A549 (cell line): ENCODE measurements at regions not wholly inside any gene's neighbourhood (a gene's known extent, or its start where the extent isn't known, plus 50 kb on each side); places are given as distances from the start of the nearest gene placed in this dataset.

ENCODE experiments used
- ATAC-seq, 2 experiments: fragments of 200-7000 bp in 1 of 2; fragments of >200 bp in 1 of 2; cut with Nextera tagmentation in 1 of 2; cut with Tn5 transposase in 1 of 2; 3 replicates each; pipeline versions ENCODE4 v1.8.0 to v1.9.1; 2018 to 2020; ENCODE audit warnings: mild to moderate bottlenecking in 1 of 2, moderate library complexity in 1 of 2
- CTCF ChIA-PET: fragments of 300-600 bp; sonication (Branson Sonifier 250); formaldehyde crosslinking; extraction: SDS; loops from one replicate; lab custom pipeline; 2021; ENCODE audit warnings: antibody characterized with exemption, inconsistent platforms; lab: Yijun Ruan, JAX
- POLR2A ChIA-PET: fragments of 350-600 bp; formaldehyde crosslinking; extraction: SDS; loops from one replicate; lab custom pipeline; 2021; ENCODE audit warnings: antibody characterized with exemption, inconsistent platforms; lab: Yijun Ruan, JAX
- DNase-seq, 2 experiments: peaks; one replicate each; pipeline versions ENCODE4 v3.0.0 to v3.0.0-alpha.2; 2011 to 2016; ENCODE audit warnings: low read depth in 1 of 2, low spot score in 1 of 2
- FAIRE-seq: peaks from 2 replicates; lab custom pipeline; 2011; peaks lifted over from hg19 to GRCh38; lab: Jason Lieb, UNC
- H3K27ac ChIP-seq, 2 experiments: fragments of >200 bp; sonication (Bioruptor Twin); formaldehyde crosslinking; 3 replicates each; pipeline ENCODE4 v1.5.1; 2016 to 2017
- H3K4me1 ChIP-seq: fragments of >200 bp; sonication (Bioruptor Twin); formaldehyde crosslinking; 3 replicates; pipeline ENCODE4 v1.6.1; 2016
- H3K4me2 ChIP-seq: fragments of >200 bp; sonication (Bioruptor Twin); formaldehyde crosslinking; 3 replicates; pipeline ENCODE4 v1.6.1; 2016
- H3K4me3 ChIP-seq: fragments of >200 bp; sonication (Bioruptor Twin); formaldehyde crosslinking; 3 replicates; pipeline ENCODE4 v1.5.1; 2016
- H3K9me3 ChIP-seq: fragments of >200 bp; sonication (Bioruptor Twin); formaldehyde crosslinking; 3 replicates; pipeline ENCODE4 v1.6.1; 2016
- CHD2 ChIP-seq: fragments of 150-350 bp; IDR thresholded peaks from 2 replicates; pipeline ENCODE4 v1.6.1; 2014; ENCODE audit warnings: low read length; ENCODE audit not compliant: partially characterized antibody
- FOSB ChIP-seq: fragments of 250-450 bp; sonication (Bioruptor Pico); IDR thresholded peaks from 2 replicates; pipeline ENCODE4 v1.5.0; 2020; ENCODE audit warnings: mild to moderate bottlenecking, moderate library complexity
- HOXB5 ChIP-seq: fragments of 250-450 bp; sonication (Bioruptor Pico); IDR thresholded peaks from 2 replicates; pipeline ENCODE4 v1.5.0; 2020; ENCODE audit warnings: mild to moderate bottlenecking, moderate library complexity
- JUNB ChIP-seq: fragments of >200 bp; sonication (Bioruptor Twin); formaldehyde crosslinking; IDR thresholded peaks from 2 replicates; pipeline ENCODE4 v1.6.1; 2016
- MYC ChIP-seq: IDR thresholded peaks from 2 replicates; pipeline ENCODE4 v1.6.1; 2012; ENCODE audit warnings: mild to moderate bottlenecking, inconsistent platforms, low read length, improper control_type of control experiment, borderline replicate concordance
- NPAS2 ChIP-seq: fragments of 250-450 bp; sonication (Bioruptor Pico); IDR thresholded peaks from 2 replicates; pipeline ENCODE4 v1.8.0; 2022; ENCODE audit warnings: mild to moderate bottlenecking, moderate library complexity, borderline replicate concordance
- NR3C1 ChIP-seq: fragments of >200 bp; sonication (Bioruptor Twin); formaldehyde crosslinking; IDR thresholded peaks from 3 replicates; pipeline ENCODE4 v1.6.1; 2017
- RAD21 ChIP-seq, 2 experiments: fragments of >200 bp in 1 of 2; sonication (Bioruptor Twin) in 1 of 2; formaldehyde crosslinking in 1 of 2; IDR thresholded peaks in 1 of 2; conservative IDR thresholded peaks in 1 of 2; 2 replicates in 1 of 2; 3 replicates in 1 of 2; pipeline ENCODE4 v1.6.1; 2012 to 2018; ENCODE audit warnings: inconsistent platforms in 1 of 2
- RFX5 ChIP-seq: fragments of 450-650 bp; IDR thresholded peaks from 2 replicates; pipeline ENCODE4 v1.7.1; 2014; ENCODE audit warnings: antibody characterized with exemption, mild to moderate bottlenecking, moderate library complexity
- SMC3 ChIP-seq: fragments of >200 bp; sonication (Bioruptor Twin); formaldehyde crosslinking; IDR thresholded peaks from 3 replicates; pipeline ENCODE4 v1.6.1; 2018; ENCODE audit warnings: inconsistent platforms
- SREBF2 ChIP-seq: fragments of 450-650 bp; IDR thresholded peaks from 2 replicates; pipeline ENCODE4 v1.6.1; 2014; ENCODE audit warnings: mild to moderate bottlenecking, moderate library complexity
- TFCP2L1 ChIP-seq: fragments of 250-450 bp; sonication (Bioruptor Pico); IDR thresholded peaks from 2 replicates; pipeline ENCODE4 v1.5.0; 2021; ENCODE audit warnings: mild to moderate bottlenecking
- ZSCAN20 ChIP-seq: fragments of 250-450 bp; sonication (Bioruptor Pico); IDR thresholded peaks from 2 replicates; pipeline ENCODE4 v1.8.0; 2022; ENCODE audit warnings: mild to moderate bottlenecking, moderate library complexity
- WGBS: methylation state at CpG from one replicate; pipeline ENCODE4 v1.1.6; 2017; ENCODE audit errors: missing lambda C conversion rate; 5-methylcytosine and 5-hydroxymethylcytosine counted together
- TF ChIP-seq, protein P1 (sequence below): IDR thresholded peaks from 2 replicates; pipeline ENCODE4 v1.6.1; 2012
- TF ChIP-seq, protein P2 (sequence below): fragments of 200-600 bp; sonication (generic); IDR thresholded peaks from 2 replicates; pipeline ENCODE4 v1.6.1; 2016; ENCODE audit warnings: antibody characterized with exemption, mild to moderate bottlenecking, moderate library complexity
- TF ChIP-seq, protein P3 (sequence below): fragments of >200 bp; sonication (Bioruptor Twin); formaldehyde crosslinking; IDR thresholded peaks from 3 replicates; pipeline ENCODE4 v1.6.1; 2016
- TF ChIP-seq, protein P4 (sequence below): fragments of >200 bp; sonication (Bioruptor Twin); formaldehyde crosslinking; IDR thresholded peaks from 3 replicates; pipeline ENCODE4 v1.5.1; 2016
- TF ChIP-seq, protein P5 (sequence below): fragments of 250-450 bp; sonication (Bioruptor Pico); IDR thresholded peaks from 2 replicates; pipeline ENCODE4 v1.5.0; 2020; ENCODE audit warnings: low read depth, mild to moderate bottlenecking, moderate library complexity

DNA sequence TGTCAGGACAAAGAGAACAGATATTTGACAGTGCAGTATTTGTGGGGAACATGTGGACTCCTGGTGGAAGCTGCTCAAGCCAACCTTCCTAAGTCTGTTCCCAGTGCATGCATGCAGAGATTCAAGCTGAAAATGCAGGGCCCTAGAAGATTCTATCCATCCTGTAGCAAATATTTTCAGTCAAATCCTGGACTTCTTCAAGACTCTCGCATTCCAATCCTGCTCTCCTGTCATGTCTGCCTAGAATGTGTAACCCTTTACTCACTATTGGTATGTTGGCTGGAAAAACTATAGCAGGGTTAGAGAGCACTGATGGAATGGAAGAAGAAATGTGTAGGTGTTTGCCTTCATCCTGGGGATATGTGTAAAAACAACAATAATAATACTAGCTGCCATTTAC is 385.6 kb upstream of the PKN2 start (continued):
- no peak for TF ChIP-seq RFX5
- no peak for TF ChIP-seq TFCP2L1 (CRISPR knock-in tag)
- TF ChIP-seq SREBF2: no peak
- TF ChIP-seq, protein P1, sequence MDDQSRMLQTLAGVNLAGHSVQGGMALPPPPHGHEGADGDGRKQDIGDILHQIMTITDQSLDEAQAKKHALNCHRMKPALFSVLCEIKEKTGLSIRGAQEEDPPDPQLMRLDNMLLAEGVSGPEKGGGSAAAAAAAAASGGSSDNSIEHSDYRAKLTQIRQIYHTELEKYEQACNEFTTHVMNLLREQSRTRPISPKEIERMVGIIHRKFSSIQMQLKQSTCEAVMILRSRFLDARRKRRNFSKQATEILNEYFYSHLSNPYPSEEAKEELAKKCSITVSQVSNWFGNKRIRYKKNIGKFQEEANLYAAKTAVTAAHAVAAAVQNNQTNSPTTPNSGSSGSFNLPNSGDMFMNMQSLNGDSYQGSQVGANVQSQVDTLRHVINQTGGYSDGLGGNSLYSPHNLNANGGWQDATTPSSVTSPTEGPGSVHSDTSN: no peak
- no peak for TF ChIP-seq CHD2
- no peak for TF ChIP-seq NPAS2 (CRISPR knock-in tag)
- no peak for TF ChIP-seq RAD21 (conservative IDR thresholded peaks at IDR 0.05 in 1 of 2, IDR thresholded peaks at IDR 0.05 in 1 of 2)
- TF ChIP-seq, protein P2, sequence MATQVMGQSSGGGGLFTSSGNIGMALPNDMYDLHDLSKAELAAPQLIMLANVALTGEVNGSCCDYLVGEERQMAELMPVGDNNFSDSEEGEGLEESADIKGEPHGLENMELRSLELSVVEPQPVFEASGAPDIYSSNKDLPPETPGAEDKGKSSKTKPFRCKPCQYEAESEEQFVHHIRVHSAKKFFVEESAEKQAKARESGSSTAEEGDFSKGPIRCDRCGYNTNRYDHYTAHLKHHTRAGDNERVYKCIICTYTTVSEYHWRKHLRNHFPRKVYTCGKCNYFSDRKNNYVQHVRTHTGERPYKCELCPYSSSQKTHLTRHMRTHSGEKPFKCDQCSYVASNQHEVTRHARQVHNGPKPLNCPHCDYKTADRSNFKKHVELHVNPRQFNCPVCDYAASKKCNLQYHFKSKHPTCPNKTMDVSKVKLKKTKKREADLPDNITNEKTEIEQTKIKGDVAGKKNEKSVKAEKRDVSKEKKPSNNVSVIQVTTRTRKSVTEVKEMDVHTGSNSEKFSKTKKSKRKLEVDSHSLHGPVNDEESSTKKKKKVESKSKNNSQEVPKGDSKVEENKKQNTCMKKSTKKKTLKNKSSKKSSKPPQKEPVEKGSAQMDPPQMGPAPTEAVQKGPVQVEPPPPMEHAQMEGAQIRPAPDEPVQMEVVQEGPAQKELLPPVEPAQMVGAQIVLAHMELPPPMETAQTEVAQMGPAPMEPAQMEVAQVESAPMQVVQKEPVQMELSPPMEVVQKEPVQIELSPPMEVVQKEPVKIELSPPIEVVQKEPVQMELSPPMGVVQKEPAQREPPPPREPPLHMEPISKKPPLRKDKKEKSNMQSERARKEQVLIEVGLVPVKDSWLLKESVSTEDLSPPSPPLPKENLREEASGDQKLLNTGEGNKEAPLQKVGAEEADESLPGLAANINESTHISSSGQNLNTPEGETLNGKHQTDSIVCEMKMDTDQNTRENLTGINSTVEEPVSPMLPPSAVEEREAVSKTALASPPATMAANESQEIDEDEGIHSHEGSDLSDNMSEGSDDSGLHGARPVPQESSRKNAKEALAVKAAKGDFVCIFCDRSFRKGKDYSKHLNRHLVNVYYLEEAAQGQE: no peak
- TF ChIP-seq, all 56 proteins: peak for 0

DNA sequence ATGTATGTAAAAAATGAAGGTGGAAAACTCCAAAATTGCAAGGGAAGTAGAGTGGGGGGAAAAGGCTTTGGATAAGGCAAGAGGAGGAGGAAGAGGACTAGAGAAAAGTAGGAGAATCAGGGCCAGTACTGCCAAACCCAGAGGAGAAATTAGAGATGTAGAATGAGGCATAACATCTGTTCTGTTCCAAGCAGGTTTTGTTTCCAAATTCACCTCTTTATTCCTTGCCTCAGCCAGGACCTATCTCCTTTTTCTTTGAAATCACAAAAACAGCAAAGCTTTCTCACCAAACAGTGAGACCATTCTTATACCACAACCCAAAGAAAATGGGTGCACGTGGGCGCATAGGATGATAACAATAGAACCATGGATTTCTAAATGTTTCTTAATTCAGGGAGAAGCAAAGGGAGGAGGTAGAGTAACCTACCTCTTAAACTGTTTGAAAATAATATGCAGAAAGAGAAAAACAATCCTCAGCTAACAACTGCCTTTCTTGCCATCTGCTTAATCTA is 383.3 kb upstream of the PKN2 start:
- Histone ChIP-seq H3K4me2 (no peak overlapping the region), H3K4me3 (no peak overlapping the region), H3K9me3 (no peaks in the 10 kb centered on the region), H3K4me1 (no peaks in the 10 kb centered on the region)
- ChIA-PET POLR2A (no interaction called here), CTCF (interaction anchor here (0.5 to 1.1 kb wide), 3 partner anchors 10 to 162 kb away, joined by 3 read pairs; no protein-coding TSS in a partner anchor)
- WGBS: 49% methylated on average over 2 of the region's 2 CpGs
- ATAC-seq (no peak), FAIRE-seq (no peak), DNase-seq (no peak)
- TF ChIP-seq MYC: no peak
- TF ChIP-seq, protein P2: no peak
- TF ChIP-seq SREBF2: no peak
- TF ChIP-seq SMC3: no peak
- TF ChIP-seq, protein P3, sequence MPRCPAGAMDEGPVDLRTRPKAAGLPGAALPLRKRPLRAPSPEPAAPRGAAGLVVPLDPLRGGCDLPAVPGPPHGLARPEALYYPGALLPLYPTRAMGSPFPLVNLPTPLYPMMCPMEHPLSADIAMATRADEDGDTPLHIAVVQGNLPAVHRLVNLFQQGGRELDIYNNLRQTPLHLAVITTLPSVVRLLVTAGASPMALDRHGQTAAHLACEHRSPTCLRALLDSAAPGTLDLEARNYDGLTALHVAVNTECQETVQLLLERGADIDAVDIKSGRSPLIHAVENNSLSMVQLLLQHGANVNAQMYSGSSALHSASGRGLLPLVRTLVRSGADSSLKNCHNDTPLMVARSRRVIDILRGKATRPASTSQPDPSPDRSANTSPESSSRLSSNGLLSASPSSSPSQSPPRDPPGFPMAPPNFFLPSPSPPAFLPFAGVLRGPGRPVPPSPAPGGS: no peak
- TF ChIP-seq CHD2: no peak
- TF ChIP-seq, all 56 proteins: peak for 0
- no peak overlapping the region for H3K27ac ChIP-seq

DNA sequence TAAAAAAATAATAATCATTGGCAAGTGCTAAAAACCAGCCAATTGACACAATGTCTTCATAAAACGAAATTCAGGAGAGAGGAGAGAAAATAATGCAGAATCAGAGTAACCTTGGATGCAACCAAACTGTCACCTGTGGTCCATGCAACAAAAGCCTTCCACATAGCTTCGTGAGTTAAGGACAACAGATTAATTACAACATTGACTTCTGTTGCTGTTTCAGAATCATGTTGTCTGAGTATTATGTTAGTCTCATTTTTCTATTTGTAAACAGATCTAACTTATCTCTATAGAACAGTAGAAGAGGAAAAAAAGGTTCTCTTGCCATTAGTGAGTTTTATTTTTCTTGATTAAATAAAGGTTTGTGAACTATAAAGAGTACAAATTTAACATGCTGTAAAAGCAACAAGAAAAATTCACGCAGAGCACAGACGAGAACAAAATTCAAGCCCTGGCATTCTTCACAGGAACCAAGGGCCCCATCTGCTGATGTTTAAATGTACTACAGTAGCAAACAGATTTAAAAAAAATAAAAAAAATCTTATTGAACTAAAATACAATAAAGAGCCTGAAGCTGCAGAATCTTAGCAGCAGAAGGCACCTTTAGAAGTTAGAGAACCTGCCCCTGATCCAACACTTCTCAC is 381.1 kb upstream of the PKN2 start:
- CTCF ChIA-PET: interaction anchor here (0.7 to 3.0 kb wide), 9 partner anchors 10 to 1164 kb away, joined by 3 to 14 read pairs (median 3); no protein-coding TSS in a partner anchor
- POLR2A ChIA-PET: no interaction called here
- FAIRE-seq (no peak), DNase-seq (peak in 1 of 2 experiments; percentile 17), ATAC-seq (peak in 1 of 2 experiments; percentile 41; a peak in 1 of 6 replicates)
- 11% methylated on average over 4 of the region's 4 CpGs for WGBS
- H3K27ac ChIP-seq: no peak overlapping the region
- no peak overlapping the region for H3K4me3 ChIP-seq
- no peaks in the 10 kb centered on the region for H3K9me3 ChIP-seq
- peak overlapping the region; percentile 19; the same call in 1 of the 3 replicates for H3K4me2 ChIP-seq
- TF ChIP-seq NR3C1 (no peak), NPAS2 (CRISPR knock-in tag) (no peak), JUNB (no peak), RAD21 (conservative IDR thresholded peaks at IDR 0.05 in 1 of 2, IDR thresholded peaks at IDR 0.05 in 1 of 2) (peak; percentile 66 to 80), SMC3 (peak; percentile 75), ZSCAN20 (no peak), FOSB (CRISPR knock-in tag) (no peak), HOXB5 (CRISPR knock-in tag) (no peak)
- TF ChIP-seq, protein P4, sequence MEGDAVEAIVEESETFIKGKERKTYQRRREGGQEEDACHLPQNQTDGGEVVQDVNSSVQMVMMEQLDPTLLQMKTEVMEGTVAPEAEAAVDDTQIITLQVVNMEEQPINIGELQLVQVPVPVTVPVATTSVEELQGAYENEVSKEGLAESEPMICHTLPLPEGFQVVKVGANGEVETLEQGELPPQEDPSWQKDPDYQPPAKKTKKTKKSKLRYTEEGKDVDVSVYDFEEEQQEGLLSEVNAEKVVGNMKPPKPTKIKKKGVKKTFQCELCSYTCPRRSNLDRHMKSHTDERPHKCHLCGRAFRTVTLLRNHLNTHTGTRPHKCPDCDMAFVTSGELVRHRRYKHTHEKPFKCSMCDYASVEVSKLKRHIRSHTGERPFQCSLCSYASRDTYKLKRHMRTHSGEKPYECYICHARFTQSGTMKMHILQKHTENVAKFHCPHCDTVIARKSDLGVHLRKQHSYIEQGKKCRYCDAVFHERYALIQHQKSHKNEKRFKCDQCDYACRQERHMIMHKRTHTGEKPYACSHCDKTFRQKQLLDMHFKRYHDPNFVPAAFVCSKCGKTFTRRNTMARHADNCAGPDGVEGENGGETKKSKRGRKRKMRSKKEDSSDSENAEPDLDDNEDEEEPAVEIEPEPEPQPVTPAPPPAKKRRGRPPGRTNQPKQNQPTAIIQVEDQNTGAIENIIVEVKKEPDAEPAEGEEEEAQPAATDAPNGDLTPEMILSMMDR: peak; percentile 54
- TF ChIP-seq, protein P5, sequence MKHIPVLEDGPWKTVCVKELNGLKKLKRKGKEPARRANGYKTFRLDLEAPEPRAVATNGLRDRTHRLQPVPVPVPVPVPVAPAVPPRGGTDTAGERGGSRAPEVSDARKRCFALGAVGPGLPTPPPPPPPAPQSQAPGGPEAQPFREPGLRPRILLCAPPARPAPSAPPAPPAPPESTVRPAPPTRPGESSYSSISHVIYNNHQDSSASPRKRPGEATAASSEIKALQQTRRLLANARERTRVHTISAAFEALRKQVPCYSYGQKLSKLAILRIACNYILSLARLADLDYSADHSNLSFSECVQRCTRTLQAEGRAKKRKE: no peak
- H3K4me1 ChIP-seq: no peaks in the 10 kb centered on the region
